Panc1 (cell line): ENCODE measurements at regions not wholly inside any gene's neighbourhood (a gene's known extent, or its start where the extent isn't known, plus 50 kb on each side); places are given as distances from the start of the nearest gene placed in this dataset.

ENCODE experiments used
- ATAC-seq: fragments of 200-7000 bp; cut with Tn5 transposase; 2 replicates; pipeline ENCODE4 v1.9.1; 2020; ENCODE audit warnings: mild to moderate bottlenecking, moderate library complexity
- BruUV-seq: library from RNA; stranded (reverse); fragments of 400-500 nt; replicated peaks from 2 replicates; lab custom pipeline; 2021; lab: Mats Ljungman, UMichigan
- CTCF ChIA-PET: fragments of 300-600 bp; sonication (Branson Sonifier 250); formaldehyde crosslinking; loops from one replicate; lab custom pipeline; 2022; ENCODE audit warnings: antibody characterized with exemption; lab: Charles Lee
- POLR2A ChIA-PET: fragments of 300-600 bp; sonication (Branson Sonifier 250); formaldehyde crosslinking; loops from one replicate; lab custom pipeline; 2022; ENCODE audit warnings: antibody characterized with exemption; lab: Charles Lee
- DNase-seq: peaks from one replicate; pipeline ENCODE4 v3.0.0-alpha.2; 2010; ENCODE audit warnings: low read depth, low spot score
- H3K27ac ChIP-seq: 2 replicates; pipeline ENCODE4 v1.5.1; 2011; ENCODE audit warnings: mild to moderate bottlenecking, low read length, inconsistent platforms
- H3K27me3 ChIP-seq: fragments of 200-500 bp; sonication (Bioruptor generic); 2 replicates; pipeline ENCODE4 v1.6.0; 2014; ENCODE audit warnings: low read length, inconsistent platforms; ENCODE audit not compliant: control insufficient read depth, insufficient read depth
- H3K36me3 ChIP-seq: fragments of 200-500 bp; sonication (Bioruptor generic); 2 replicates; pipeline ENCODE4 v1.5.1; 2014; ENCODE audit warnings: inconsistent platforms, mild to moderate bottlenecking, low read length, moderate library complexity; ENCODE audit not compliant: control insufficient read depth, insufficient read depth
- H3K4me1 ChIP-seq: 2 replicates; pipeline ENCODE4 v1.5.1; 2011; ENCODE audit warnings: inconsistent platforms, mild to moderate bottlenecking, low read length, moderate library complexity; ENCODE audit not compliant: control insufficient read depth, insufficient read depth
- H3K4me3 ChIP-seq, 2 experiments: 2 replicates each; pipeline ENCODE4 v1.5.1; 2011 to 2012; ENCODE audit warnings: low read depth in 2 of 2, low read length in 2 of 2, mild to moderate bottlenecking in 2 of 2, inconsistent platforms in 1 of 2, moderate library complexity in 1 of 2
- H3K9me3 ChIP-seq: fragments of 200-500 bp; sonication (Bioruptor generic); 2 replicates; pipeline ENCODE4 v1.5.1; 2014; ENCODE audit warnings: low read depth, mild to moderate bottlenecking, inconsistent platforms, low read length, moderate library complexity; ENCODE audit not compliant: control insufficient read depth, insufficient read depth
- CTCF ChIP-seq: fragments of 450-650 bp; IDR thresholded peaks from 2 replicates; pipeline ENCODE4 v1.5.1; 2017; ENCODE audit warnings: mild to moderate bottlenecking
- POLR2AphosphoS5 ChIP-seq: IDR thresholded peaks from 2 replicates; pipeline ENCODE4 v1.6.1; 2012; ENCODE audit warnings: mild to moderate bottlenecking, low read depth, low read length, moderate library complexity
- SIN3A ChIP-seq: IDR thresholded peaks from 2 replicates; pipeline ENCODE4 v1.6.1; 2012; ENCODE audit warnings: low read depth, mild to moderate bottlenecking, low read length, moderate library complexity, borderline replicate concordance; ENCODE audit not compliant: insufficient read depth
- TCF7L2 ChIP-seq: IDR thresholded peaks from 2 replicates; pipeline ENCODE4 v1.6.1; 2011; ENCODE audit warnings: mild to moderate bottlenecking, low read depth, low read length, inconsistent platforms
- in situ Hi-C: cut with HindIII; loops from 2 replicates; pipeline ENCODE4 v1.10.0; 2016; ENCODE audit warnings: low sequenced_read_pairs, low pct_unique_long_range_greater_than_20kb
- intact Hi-C: fragments of 100-400 bp; cut with micrococcal nuclease; formaldehyde crosslinking; loops from one replicate; pipeline ENCODE4 v1.10.0; 2022; ENCODE audit not compliant: unreplicated experiment
- TF ChIP-seq, protein P1 (sequence below), 2 experiments: IDR thresholded peaks; 2 replicates each; pipeline ENCODE4 v1.6.1; 2011 to 2012; ENCODE audit warnings: low read depth in 2 of 2, control low read depth in 1 of 2, low read length in 1 of 2, mild to moderate bottlenecking in 1 of 2, moderate library complexity in 1 of 2; ENCODE audit not compliant: insufficient read depth in 1 of 2

DNA sequence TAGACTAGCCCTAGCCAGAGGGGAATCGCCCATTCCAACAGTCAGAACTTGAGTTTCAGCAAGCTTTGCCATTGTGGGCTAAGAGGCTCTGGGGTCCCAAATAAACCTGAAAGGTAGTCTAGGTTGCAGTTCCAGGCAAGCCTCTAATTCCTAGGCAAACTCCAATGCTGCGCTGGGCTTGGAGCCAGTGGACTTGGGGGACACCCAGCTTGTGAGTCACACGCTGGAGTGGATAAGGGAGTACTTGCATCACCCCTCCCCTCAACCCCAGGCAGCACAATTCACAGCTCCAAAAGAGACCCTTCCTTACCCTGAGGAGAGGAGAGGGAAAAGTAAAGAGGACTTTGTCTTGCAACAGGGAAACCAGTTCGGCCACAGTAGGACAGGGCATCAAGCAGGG lies 105.2 kb upstream of the DPPA4 start:
- in situ Hi-C loops (no loop called here), intact Hi-C loops (no loop called here)
- POLR2A ChIA-PET, result no interaction called here
- ATAC-seq, result no peak
- Histone ChIP-seq H3K9me3 (0 out of 2 replicates have a peak, but pooled peaks cover 2% of the 10 kb centered on the region), H3K27ac (no peak overlapping the region), H3K27me3 (no peaks in the 10 kb centered on the region), H3K4me3 (no peak overlapping the region), H3K36me3 (no peaks in the 10 kb centered on the region), H3K4me1 (no peaks in the 10 kb centered on the region)
- no peak for DNase-seq
- TF ChIP-seq SIN3A (no peak), POLR2AphosphoS5 (no peak), TCF7L2 (no peak), CTCF (no peak)
- TF ChIP-seq, protein P1, sequence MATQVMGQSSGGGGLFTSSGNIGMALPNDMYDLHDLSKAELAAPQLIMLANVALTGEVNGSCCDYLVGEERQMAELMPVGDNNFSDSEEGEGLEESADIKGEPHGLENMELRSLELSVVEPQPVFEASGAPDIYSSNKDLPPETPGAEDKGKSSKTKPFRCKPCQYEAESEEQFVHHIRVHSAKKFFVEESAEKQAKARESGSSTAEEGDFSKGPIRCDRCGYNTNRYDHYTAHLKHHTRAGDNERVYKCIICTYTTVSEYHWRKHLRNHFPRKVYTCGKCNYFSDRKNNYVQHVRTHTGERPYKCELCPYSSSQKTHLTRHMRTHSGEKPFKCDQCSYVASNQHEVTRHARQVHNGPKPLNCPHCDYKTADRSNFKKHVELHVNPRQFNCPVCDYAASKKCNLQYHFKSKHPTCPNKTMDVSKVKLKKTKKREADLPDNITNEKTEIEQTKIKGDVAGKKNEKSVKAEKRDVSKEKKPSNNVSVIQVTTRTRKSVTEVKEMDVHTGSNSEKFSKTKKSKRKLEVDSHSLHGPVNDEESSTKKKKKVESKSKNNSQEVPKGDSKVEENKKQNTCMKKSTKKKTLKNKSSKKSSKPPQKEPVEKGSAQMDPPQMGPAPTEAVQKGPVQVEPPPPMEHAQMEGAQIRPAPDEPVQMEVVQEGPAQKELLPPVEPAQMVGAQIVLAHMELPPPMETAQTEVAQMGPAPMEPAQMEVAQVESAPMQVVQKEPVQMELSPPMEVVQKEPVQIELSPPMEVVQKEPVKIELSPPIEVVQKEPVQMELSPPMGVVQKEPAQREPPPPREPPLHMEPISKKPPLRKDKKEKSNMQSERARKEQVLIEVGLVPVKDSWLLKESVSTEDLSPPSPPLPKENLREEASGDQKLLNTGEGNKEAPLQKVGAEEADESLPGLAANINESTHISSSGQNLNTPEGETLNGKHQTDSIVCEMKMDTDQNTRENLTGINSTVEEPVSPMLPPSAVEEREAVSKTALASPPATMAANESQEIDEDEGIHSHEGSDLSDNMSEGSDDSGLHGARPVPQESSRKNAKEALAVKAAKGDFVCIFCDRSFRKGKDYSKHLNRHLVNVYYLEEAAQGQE (IDR thresholded peaks at IDR 0.05; ENCODE audit: insufficient read depth in 1 of 2, low read depth in 2 of 2, low read length in 1 of 2), result no peak
- no TSS peak for BruUV-seq
- CTCF ChIA-PET, result no interaction called here

- no peak overlapping the region for H3K4me3 ChIP-seq
- ATAC-seq (no peak), DNase-seq (no peak)
- H3K36me3 ChIP-seq, result no peaks in the 10 kb centered on the region
- H3K27me3 ChIP-seq, result no peaks in the 10 kb centered on the region
- H3K4me1 ChIP-seq, result no peaks in the 10 kb centered on the region
- CTCF ChIA-PET, result no interaction called here
- H3K9me3 ChIP-seq, result no peaks in the 10 kb centered on the region
- in situ Hi-C loops, result no loop called here
- intact Hi-C loops, result no loop called here
- BruUV-seq, result no TSS peak
- TF ChIP-seq SIN3A (no peak), POLR2AphosphoS5 (no peak), CTCF (no peak), TCF7L2 (no peak)
- TF ChIP-seq, protein P1 (IDR thresholded peaks at IDR 0.05; ENCODE audit: insufficient read depth in 1 of 2, low read depth in 2 of 2, low read length in 1 of 2), result no peak
- POLR2A ChIA-PET, result no interaction called here
- no peak overlapping the region for H3K27ac ChIP-seq
These were observed 103.0 kb upstream of the DPPA4 start for GRCh38 chr3:109440353-109440752.
